ENCODE measurements at regions not wholly inside any gene's neighbourhood (a gene's known extent, or its start where the extent isn't known, plus 50 kb on each side); places are given as distances from the start of the nearest gene placed in this dataset.
"Not testable (repeated sequence)": the region's sequence is repeated elsewhere in the genome, so short reads cannot be mapped to it uniquely, and the experiment has no call there.

DNA sequence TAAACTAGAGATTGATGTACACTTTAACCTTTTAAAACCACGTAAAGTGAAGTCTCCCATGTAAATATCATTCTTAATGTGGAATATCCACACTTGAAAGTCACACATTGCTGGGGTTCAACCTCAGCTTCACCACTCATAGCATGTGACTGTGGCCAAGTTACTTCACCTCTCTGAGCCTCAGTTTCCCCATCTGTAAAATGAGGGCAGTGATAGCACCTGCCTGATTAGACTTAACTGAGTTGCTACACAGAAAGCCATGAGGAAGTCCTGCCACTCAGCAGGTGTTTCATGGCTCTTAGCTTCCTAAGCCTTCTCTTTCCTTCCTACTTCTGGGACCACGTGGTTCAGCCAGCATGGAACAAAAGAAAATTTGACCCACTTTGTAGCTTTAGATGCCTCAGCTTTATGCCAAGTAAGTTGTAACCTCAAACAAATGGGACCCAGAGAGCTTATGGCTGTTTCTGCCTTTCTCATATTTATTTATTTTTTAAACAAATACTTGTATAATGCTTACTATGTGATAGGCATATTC is 277.3 kb upstream of the KLF3 start:
- no peak for DNase-seq

DNA sequence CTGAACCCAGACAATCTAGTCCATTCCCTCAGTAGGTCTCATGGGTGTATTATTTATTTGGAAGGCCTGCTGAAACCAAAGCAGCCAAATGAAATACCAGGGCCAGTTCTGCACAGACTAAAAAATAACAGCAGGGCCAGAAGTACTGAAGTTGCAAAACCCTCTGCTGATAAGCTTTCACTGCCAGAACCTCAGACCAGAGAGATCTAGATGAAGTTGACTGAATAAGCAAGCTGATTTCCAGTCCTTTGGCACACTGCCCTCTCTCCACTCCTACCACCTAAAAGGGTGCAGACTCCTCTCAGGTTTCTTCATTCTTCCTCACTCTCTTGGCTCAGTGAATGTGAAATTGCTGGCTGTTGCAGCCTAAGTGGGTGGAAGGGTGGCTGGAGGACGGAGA is 276.7 kb upstream of the KLF3 start:
- DNase-seq = no peak

DNA sequence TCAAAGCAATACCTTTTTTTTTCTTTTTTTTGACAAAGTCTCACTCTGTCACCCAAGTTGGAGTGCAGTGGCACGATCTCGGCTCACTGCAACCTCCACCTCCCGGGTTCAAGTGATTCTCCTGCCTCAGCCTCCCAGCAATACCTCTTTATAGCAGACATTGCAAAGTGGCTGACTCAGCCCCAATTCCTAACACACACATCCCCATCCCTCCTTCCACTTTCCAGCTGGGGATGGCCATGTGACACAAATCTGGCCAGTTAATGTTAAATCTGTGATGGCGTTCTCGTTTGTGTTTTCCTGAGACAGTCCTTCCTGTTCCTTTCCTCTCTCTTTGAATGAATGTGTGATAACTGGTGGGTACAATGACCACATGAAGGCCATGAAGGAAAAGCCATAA is 276.2 kb upstream of the KLF3 start:
- DNase-seq = no peak

DNA sequence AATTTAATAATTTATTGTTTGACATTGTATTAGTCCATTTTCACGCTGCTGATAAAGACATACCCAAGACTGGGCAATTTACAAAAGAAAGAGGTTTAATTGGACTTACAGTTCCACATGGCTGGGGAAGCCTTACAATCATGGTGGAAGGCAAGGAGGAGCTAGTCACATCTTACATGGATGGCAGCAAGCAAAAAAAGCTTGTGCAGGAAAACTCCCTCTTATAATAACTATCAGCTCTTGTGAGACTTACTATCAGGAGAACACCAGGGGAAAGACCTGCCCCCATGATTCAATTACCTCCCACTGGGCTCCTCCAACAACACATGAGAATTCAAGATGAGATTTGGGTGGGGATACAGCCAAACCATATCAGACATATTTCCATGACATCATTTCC is 275.1 kb upstream of the KLF3 start:
- not testable (repeated sequence) for DNase-seq

DNA sequence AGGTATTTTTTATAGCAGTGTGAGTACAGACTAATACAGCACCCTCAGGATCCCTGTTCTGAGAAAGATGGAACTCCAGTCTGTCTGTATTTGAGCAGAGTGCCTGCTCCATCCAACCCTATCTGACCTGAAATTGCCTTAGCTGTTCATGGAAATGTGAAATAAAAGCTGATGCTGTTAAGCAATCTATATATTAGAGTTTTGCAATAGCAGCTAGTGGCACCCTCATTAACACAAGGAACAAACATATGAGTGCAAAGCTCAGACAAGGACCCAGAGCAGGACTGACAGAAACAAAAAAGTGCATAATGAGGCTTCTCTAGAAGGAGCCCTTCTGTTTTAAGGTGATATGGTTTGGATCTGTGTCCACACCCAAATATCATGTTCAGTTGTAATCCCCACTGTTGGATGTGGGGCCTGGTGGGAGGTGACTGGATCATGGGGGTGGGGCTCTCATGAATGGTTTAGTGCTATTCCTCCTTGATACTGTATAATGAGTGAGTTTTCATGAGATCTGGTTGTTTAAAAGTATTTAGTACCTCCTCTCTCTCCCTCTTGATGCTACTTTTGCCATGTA is 272.9 kb upstream of the KLF3 start:
- no peak for DNase-seq

DNA sequence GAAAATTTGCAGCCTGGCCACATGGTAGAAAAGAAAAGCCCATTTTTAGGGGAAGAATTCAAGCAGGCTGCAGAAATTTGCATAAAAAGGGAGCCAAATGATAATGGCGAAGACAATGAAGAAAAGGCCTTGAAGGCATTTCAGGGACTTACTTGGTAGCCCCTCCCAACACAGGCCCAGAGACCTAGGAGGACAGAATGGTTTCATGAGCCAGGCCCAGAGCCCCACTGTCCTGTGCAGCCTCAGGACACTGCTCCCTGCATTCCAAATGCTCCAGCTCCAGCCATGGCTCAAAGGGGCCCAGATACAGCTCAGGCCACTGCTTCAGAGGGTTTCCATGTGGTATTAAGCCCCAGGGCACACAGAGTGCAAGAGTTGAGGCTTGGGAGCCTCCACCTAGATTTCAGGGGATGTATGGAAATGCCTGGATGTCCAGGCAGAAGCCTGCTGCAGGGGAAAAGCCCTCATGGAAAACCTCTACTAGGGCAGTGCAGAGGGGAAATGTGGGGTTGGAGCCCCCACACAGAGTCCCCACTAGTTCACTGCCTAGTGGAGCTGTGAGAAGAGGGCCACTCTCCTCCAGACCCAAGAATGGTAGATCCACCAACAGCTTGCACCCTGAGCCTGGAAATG is 271.7 kb upstream of the KLF3 start:
- no peak for DNase-seq

DNA sequence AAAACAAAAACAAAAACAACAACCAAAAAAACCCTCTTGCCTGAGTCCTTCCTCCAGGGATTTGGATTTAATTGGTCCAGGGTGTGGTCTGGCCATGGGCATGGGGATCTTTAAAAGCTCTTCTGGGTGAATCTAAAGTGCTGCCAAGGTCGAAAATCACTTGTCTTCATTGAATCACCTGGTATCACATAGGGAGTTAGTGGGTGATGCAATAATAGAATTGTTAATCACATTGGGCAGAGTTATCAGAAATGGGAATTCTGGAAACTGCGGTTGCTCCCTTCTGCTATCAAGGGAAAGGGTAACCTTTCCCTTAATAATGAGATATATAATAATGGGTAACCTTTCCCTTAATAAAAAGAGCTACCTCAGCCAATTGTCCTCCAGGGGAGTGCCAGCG is 267.9 kb upstream of the KLF3 start:
- DNase-seq = no peak

DNA sequence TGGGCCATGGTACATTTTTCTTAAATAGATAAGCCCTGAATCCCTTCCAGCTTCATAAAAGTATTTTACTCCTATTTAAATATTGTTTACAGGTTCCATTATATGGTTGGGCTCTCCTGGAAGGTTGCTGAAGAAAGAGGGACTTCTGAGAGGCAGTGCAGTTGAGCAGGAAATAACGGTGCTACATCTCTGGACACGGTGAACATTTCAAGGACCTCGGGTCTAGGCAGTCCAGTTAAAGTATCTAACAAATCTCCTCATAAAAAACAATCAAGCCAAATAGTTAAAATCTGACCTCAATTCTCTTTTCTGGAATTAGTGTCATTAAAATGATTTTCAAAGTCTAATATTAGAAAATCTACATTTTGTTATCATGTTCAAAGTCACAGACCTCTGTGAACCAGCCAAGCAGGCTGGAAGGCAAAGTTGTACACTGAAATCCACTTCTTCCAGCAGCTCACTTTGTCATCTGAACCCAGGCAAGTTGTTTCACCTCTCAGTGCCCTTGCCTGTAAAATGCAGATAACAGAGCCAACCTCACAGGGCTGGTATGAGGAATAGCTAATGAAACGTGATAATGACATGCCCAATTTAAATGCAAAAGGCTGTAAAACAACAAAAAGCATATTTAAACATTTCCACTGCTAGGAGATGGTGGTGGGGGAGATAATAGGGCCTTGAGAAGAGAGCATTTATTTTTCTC is 267.0 kb upstream of the KLF3 start:
- no peak for DNase-seq

DNA sequence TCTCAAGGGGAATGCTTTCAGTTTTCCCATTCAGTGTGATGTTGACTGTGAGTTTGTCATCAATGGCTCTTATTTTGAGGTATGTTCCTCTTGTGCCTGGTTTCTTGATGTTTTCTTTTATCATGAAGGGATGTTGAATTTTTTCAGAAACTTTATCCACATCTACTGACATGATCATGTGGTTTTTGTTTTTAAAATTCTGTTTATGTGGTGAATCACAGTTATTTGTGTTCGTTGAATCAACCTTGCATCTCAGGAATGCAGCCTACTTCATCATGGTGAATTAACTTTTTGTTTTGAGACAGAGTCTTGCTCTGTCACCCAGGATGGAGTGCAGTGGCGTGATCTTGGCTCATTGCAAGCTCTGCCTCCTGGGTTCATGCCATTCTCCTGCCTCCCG is 263.1 kb upstream of the KLF3 start:
- DNase-seq = no peak

DNA sequence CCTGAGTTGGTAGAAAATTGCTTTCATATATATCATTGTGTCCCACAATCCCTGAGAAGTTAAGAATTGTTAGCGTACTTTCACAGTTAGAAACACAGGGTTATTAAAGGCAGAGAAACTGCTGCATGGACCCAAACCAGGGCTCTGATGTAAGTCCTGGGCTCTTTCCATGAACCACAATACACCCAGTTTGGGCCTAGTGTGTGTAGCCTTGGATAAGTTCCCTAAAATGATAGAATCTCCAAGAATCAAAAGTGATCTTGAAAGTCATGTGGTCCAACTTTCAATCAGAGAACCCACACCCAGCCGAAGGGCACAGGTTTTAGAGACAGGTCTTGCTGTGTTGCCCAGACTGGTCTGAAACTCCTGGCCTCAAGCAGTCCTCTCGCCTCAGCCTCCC is 257.8 kb upstream of the KLF3 start:
- no peak for DNase-seq

DNA sequence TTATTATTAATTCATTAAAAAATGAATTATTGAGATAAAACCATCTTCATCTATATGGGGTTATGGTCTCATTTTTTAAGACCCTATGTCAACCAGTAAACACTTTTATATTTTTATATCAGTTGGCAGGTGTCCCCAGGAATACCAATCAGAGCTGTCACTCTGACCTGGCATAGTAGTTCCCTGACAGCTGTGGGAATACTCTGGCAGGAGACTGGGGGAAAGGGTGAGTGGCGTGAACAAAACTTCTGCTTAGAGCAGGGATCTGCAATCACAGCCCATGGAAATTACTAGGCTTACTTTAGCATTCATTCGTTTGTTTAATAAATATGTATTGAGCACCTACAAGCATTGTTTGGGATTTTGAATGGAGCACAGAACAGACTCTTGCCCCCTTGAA is 254.1 kb upstream of the KLF3 start:
- no peak for DNase-seq

DNA sequence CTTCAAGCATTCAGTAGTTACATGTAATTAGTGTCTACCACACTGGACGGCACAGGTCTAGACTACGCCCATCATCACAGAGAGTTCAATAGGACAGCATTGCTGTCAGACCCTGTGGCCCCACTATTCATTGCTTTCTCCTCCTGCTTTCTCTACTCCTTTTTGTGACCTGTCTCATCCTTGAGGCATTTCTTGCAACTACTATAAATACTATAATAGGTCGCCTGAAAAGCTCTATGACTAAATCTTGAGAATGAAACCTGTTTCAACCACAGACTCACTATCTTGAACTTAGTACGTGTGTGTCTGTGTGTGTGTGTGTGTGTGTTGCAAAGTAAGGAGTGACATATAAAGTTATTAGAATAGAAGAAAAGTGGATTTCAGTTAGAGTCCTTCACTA is 252.9 kb upstream of the KLF3 start:
- DNase-seq = no peak

DNA sequence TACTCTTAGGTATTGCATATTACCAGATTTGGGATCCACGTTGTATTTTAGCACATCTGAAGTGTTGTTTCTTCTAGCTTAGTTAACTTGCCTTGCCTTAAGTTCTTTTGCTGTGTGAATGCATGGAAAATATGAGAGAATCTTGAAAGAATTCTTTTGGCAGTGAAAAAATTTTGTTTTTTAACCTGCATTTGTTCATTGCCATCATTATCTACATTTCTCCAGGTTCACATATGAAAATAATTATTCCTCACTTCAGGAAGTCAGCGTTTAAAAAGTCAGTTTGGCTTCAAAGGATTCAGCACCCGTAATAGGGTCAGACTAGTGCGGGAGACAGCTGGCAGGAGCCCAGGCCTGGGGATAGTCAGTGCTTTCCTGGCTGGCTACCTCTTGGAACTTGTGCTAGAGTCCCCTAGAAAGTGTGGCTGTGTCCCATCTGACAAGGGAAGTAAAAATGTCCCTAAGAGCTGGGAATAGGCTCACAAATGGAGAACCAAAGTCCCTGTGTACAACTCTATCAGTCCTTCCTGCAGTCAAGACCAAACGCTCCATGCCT is 251.9 kb upstream of the KLF3 start:
- no peak for DNase-seq

DNA sequence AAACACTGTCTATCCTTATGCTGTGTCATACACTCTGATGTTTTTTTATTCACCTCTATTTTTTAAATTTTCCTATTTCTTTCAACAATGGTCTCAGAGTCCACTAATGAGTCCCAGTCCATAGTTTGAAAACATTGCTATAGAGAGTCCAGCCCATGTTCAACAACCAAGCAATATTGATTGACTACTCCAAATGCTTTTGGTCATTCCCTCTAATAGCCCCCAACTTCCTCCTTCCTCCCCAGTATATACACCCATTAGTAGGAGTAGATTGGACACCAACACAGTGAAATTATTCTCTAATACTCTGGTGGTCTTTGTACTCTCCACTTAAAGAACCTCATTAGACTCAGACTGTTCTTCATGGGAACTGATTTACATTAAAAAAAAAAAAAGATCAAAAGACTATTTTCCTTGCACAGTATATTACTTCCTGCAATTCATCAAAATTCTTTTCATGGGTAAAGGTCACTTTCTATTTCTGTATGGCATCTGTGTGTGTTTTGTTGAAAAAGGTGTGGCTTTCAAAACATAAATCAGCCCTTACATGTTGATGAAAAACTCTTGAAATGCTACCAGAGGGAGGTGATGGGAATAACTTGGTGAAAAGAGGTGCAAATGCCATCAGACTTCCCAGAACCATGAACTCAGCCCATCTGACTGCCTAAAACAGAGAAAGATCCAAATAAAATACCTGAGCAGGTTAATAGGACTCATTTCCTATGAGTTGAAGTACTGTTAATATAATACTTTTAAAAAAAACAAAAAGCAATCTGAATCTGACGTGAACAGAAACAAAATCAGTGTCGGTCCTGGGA is 250.3 kb upstream of the KLF3 start:
- DNase-seq = no peak

DNA sequence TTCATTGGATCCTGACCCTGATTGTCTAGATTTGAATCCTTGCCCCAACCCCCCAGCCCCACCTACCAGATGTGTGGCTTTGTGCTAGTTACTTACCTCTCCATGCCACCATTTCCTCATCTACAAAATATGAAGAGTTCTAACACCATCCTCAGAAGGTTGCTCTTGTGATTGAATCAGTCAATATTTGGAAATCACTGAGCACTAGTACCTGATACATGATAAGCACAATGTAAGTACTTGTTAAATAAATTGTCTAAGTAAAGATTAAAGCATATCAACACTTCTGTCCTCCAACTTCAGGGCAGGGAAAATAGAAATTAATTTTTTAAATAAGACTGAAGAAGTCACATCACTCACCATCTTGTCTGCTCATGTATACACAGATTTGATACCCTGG is 249.6 kb upstream of the KLF3 start:
- no peak for DNase-seq

DNA sequence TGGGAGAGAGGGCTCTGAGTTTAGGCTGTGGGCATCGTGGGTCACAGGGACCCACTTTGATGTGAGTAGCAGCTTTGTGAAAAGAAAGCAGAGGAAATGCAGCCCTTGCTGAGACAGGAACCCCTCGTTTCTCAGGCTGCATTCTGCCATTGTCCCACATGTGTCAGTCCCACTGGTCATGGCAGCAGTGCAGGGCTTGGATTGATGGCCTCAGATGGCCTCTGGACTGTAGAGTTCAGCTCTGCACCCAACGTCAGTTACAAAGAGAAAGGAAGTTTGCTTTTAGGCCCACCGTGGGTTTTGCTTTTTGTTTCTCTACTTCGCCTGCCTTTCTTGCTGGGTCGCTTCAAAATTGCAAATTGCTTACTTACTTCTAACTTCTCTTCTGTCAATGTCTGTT is 248.3 kb upstream of the KLF3 start:
- DNase-seq = no peak

DNA sequence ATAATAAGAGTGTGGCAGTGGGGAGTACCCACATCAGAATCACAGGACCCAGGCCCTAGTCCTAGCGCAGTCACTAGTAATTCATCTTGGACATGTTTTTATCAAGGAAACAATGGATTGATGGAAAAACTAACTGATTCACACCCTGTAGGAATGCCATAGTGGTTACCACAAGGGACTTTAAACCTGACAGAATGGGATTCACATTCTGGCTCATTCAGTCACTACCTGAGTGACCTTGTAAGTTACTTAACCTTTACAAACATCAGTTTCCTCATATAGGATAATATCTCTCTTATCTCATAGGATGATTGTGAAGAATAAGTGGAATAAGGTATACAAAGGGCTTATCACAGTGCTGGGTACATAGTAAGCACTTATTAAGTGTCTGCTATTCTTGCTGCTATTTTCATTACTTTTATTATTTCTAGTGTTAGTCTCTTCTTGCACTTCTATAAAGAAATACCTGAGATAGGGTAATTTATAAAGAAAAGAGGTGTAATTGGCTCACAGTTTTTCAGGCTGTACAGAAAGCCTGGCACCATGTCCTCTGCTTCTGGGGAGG is 247.5 kb upstream of the KLF3 start:
- DNase-seq = no peak

DNA sequence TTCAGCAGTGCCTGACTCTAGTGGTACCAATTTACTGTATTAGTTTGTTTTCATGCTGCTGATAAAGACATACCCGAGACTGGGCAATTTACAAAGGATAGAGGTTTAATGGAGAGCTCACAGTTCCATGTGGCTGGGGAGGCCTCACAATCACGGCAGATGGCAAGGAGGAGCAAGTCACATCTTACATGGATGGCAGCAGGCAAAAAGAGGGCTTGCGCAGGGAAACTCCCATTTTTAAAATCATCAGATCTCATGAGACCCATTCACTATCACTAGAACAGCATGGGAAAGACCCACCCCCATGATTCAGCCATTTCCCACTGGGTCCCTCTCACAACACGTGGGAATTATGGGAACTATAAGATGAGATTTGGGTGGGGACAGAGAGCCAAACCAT is 243.7 kb upstream of the KLF3 start:
- not testable (repeated sequence) for DNase-seq

DNA sequence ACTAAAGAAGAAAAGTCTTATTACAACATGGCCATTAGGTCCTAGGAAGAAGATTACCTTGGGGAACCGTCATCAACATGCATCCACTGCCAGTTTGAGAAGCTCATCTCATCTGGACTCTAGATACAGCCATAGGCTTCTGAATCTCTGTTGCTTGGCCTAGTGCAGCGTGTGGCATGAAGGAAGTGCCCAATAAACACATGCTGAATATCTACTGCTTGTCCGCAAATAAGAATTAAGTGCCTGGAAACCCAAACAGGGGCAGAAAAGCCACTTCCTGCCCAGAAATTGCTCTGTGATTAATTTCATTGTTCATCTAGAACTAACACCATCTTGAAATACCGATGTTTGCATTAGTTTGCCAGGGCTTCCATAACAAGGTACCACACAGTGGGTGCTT is 241.1 kb upstream of the KLF3 start:
- no peak for DNase-seq

DNA sequence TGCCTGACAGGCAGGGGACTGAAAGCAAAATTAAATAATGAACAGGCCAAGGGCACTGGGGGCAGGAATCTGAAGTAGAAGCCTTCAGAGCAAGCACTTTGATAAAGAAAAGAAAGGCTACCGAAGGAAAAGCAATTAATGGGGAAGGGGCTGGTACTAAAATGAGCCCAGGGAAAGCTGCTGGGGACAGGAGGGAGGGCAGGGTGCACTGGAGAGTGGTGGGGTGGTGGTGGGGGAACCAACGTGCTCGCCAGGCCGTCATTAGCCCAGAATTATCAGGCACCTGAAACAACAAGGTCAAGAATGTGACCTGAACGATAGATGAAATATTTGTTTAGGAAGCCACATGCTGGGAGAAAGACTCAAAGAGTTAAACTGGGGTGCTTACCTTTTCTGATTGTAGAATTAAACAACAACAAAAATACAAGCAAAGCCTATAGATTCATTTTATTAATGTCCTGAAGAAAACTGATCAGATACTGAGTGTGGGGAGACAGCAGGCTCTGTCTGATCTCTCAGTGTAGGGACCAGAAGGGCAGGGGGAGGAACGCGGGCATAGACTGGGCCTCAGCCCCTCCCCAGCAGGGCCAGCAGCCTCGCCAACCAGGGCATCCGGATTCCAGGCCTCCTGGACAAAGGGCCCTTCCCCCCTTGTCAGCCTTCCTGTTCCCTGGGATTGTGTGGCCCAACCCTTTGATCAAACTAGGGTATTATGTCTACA is 239.7 kb upstream of the KLF3 start:
- DNase-seq = no peak

DNA sequence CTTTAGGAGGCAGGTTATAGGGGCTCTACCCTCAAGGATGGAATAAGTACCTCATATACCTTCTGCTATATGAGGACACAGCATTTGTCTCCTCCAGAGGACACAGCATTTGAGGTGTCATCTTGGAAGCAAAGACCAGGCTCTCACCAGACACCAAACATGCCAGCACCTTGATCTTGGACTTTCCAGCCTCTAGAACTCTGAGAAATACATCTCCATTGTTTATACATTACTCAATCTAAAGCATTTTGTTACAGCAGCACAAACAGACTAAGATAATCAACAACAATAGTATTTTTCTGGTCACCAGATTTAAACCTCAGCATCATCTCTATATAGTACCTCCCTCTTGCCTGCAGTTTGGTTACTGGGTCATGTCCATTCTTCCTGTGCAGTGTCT is 237.5 kb upstream of the KLF3 start:
- no peak for DNase-seq

DNA sequence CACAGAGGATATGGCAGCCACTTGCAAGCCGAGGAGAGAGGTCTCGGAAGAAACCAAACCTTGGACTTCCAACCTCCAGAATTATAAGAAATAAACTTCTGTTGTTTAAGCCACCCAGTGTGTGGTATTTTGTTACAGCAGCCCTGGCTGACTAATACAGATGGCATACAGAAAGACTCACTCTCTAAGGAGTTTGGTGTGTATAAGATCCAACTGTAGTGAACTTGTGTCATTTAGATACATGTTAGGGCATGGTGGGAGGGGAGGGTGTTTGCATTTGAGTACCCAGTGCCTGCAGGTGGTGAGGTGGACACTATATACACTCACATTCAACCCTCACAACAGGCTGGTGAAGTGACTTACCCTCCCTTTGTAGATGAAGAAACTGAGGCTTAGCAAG is 233.2 kb upstream of the KLF3 start:
- DNase-seq = no peak
